Activated CD8-positive, alpha-beta memory T cell treated with anti-CD3 and anti-CD28 coated beads, Interleukin-2, amount 50 U/mL, for 24 hours (primary cell): ENCODE measurements at regions not wholly inside any gene's neighbourhood (a gene's known extent, or its start where the extent isn't known, plus 50 kb on each side); places are given as distances from the start of the nearest gene placed in this dataset.

ENCODE experiments used
- DNase-seq: peaks from one replicate; pipeline ENCODE4 v3.0.0-alpha.2; 2020; ENCODE audit errors: extremely low read depth

DNA sequence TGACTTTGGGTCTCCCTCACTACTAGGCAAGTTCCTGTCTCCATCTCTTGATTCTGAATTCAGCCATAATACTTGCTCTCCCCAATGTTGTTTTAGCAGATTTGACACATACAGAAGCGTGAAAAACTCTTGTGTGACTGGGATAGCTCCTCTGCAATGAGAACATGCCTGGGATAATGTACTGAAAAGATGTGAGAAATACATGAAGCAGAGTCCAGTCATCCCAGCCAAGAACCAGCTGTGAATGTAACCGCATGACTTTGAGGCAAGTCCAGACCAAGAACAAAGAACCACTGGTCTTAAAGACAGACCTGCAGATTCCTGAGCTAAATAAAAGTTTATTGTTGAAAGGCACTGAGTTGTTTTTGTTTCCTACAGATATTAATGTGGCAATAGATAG lies 135.0 kb downstream of the NMUR2 start:
- no peak for DNase-seq

- no peak for DNase-seq
These were observed 135.5 kb downstream of the NMUR2 start for GRCh38 chr5:152269533-152269932.

- no peak for DNase-seq
These were observed 140.3 kb downstream of the NMUR2 start for GRCh38 chr5:152264645-152265254.

DNA sequence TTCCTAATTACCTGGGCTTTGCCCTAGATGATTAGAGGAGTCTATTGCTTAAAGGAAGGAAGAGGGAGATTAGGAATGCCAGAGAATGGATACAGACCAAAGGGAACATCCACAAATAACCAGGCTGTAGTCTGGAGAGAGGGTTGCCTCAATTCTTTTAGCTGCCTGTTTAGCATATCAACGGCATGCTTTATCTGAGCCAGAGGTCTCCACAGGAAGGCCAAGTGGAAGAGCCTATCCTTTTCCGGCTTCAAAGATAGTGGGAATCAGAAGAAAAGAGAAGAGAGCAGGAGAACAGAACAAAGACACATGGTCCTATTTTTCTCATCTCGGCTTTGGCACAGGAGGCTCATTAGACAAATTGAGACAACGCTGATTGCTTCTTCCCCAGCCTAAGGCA lies 142.4 kb downstream of the NMUR2 start:
- DNase-seq = no peak

- DNase-seq = no peak
These were observed 144.1 kb downstream of the NMUR2 start for GRCh38 chr5:152260940-152261339.

DNA sequence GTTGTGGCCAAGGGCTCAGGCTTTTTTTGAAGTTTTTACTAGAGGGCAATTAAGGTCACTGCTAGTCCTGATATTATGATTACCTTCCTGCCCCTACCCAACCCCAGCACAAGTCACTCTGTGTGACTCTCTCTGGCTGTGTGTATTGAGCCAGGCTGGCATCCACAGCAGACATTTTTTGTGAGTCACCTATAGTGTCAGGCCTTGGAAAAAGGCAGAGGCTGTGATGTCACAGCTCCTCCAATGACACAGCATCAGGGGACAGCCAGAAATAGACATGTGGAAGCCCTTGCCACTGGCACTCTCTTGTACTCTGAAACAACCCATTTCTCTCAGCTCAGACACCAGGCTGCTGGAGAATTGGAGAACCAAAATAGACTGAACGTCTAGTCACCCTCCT lies 145.4 kb downstream of the NMUR2 start:
- no peak for DNase-seq

GRCh38 chr5:152256580-152256979 lies 148.5 kb downstream of the NMUR2 start:
- DNase-seq = no peak

GRCh38 chr5:152255411-152255810 lies 149.7 kb downstream of the NMUR2 start:
- no peak for DNase-seq

DNA sequence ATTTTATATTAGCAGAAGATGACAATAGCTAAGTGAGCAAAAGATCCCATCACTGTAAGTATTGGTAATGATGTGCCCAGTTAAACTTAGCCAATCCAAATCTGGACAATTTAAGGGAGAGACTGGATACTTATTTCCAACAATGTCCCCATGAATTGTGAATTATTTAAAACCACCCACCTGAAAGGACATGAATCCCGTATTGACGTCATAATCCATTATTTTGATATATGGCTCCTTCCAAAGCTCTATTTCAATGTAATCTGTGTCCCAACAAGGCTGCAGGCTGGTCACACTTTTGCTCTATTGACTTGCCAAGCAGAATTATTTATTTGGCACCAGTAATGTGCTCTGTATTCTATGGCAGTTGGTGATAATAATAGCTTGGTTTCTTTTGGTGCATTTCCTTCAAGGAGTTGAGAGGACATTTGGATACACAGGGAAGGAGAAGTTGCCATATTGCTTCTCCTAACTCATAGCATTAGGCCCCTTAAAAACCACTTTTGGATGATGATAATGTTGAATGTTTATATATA lies 157.2 kb downstream of the NMUR2 start:
- no peak for DNase-seq

DNA sequence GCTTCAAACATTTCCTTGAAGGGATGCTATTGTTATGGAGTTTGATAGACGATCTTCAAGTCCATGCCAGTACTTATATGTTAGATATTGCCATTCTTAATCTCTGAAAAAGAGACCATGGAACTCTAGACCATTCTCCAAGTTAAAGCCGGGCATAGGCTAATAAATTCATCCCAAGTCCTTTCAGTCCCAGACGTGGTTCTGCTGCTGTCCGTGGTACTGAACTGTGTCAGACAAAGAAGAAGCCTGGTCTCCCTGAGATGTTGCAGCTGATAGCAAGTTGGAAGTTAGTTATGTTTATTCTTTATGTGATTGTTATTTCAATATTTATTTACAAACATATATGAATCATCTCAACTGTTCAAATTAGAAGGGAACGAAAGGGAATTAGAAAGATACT lies 158.7 kb downstream of the NMUR2 start:
- no peak for DNase-seq

GRCh38 chr5:152237531-152237930 lies 167.5 kb downstream of the NMUR2 start:
- DNase-seq = no peak

GRCh38 chr5:152226191-152226590 lies 178.9 kb downstream of the NMUR2 start:
- DNase-seq = no peak

DNA sequence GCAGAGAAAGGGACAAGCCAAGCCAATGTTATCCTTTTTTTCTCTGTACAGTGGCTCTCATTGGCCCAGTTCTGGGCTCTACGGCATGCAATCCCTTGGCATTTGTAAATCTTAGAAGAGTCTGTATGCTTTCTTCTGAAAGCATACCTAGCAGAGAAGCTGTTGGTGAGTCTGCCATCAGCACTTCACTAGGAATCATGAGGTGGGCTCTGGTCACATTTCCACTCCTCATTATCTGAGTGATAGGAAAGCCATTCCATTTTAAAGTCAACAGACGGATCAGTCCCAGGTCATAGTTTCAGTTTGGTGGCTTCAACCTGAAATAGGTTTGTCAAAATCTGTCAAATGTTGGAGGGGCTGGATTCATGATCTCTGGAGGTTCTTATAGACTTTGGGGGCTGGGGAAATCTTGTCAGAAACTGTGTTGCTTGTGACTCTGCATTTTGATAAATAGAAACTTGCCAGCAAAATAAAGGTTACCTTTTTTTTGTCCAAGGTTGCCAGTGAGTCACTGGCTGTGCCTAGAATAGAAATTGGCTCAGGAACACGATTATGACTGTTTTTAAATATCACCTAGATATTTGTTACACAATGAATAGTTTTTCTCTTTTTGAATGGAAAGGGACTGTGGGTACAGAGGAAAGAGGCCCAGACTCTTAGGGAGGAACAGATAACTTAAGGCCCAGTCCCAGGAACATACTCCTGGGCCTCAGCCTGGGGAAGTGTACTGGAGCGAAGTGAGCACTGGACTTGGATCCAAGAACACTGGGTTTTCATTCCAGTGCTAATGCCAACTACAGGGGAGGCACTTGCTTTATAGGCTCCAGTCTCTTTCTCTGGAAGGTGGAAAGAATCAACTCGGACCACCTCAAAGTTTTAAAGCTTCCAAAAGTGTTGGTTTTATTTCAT lies 183.1 kb downstream of the NMUR2 start:
- DNase-seq = no peak

- DNase-seq = no peak
These were observed 186.4 kb downstream of the NMUR2 start for GRCh38 chr5:152218694-152219093.

DNA sequence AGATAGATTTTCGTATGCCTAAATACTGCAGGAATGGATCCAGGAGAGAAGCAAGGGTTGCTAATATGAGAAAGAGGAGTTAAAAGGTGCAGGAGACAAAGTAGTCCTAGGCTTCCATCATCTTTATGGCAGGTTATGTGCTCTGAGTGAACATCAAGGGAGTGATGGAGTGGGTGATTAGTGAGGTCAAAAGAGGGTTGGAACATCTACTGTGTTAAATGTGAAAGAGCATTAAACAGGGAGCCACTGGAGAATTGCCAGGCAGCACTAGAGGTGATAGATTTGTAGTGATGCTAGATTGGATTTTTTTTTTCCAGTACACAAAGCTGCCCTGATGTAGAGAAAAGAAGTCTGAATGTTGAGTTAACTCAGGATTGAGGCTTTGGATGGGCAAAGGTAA lies 199.3 kb downstream of the NMUR2 start:
- DNase-seq = no peak

GRCh38 chr5:152202321-152202720 lies 202.8 kb downstream of the NMUR2 start:
- DNase-seq = no peak

GRCh38 chr5:152193391-152194107 lies 211.5 kb downstream of the NMUR2 start:
- DNase-seq = no peak

- no peak for DNase-seq
These were observed 216.8 kb downstream of the NMUR2 start for GRCh38 chr5:152188251-152188650.

DNA sequence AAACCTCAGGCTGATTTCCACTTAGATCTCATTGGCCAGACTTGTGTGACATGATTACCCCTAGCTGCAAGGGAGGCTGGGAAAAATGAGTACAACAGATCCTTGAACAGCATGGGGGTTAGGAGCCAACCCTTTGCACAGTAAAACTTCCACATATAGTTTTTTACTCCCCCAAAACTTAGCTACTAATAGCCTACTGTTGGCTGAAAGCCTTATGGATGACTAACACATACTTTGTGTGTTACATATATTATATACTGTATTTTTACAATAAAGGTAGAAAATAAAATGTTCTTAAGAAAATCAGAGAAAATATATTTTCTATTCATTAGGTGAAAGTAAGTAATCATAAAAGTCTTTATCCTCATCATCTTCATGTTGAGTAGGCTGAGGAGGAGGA lies 217.4 kb downstream of the NMUR2 start:
- DNase-seq = no peak

DNA sequence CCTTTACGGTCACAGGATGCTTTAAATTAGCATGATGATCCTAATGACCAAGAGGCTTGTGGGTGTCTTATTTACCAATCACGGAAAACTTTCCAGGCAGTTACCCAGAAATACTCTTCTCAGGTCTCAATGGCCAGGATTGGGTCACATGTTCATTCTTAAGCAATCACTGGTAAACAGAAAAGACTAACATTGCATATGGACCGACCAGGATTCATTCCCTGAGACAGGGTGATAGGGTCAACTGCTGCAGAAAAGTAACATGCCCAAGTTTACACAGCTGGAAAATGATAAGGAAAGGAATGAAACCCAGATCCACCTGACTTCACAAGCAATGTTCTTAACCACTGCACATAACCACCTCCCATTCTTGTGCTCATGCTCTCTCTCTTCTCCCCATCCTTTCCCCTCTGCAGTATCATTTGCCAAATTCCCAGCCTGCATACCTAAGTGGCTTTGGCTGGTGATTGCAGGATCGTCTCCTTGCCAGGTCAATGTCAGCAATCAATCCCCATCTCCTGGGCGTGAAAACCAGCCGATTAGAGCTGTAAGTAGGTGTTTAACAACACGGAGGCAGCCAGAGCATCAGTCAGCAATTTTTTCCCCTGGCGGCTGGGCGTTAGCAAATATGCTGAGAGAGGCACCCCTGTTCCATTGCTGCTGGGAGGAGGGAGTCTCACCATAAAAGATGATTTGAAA lies 219.4 kb downstream of the NMUR2 start:
- DNase-seq = no peak

DNA sequence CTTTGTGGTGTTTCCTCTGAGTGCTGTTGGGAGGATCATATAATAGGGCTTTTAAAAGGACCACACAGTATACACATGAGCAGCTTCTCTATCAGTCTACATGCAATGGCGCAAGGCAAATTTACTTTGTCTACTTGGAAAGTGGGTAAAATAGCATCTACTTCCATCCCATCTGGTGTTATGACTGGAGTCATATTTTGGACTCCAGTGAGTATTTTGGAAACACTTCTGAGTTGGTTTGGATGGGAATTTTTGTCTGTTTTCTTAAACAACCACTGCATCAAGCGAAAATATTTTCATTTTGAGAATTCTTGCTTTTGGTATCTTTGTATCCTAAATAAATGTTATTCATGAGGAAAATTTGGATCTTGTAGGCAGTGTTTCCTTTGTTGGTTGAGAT lies 220.8 kb downstream of the NMUR2 start:
- no peak for DNase-seq

GRCh38 chr5:152181461-152181860 lies 223.6 kb downstream of the NMUR2 start:
- DNase-seq = no peak
